ENCODE measurements at regions not wholly inside any gene's neighbourhood (a gene's known extent, or its start where the extent isn't known, plus 50 kb on each side); places are given as distances from the start of the nearest gene placed in this dataset.

DNA sequence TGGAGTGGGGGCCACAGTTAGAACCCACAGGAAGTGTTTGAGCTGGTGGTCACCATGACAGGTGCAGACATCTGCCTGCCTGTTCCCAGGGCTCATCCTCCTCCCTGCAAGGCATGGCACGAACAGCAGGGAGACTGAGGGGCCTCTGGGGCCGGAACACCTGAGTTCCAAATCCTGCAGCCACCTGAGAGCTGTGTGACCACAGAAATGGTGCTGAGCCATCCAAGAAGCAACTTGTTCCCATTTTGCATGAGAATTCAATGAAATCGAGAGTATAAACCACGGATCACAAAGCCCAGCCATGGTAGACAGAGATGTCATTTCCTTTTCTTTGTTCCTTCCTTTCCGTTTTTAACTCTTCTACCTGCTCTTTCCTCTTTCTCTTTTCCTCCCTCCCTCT is 268.6 kb downstream of the FOXA2 start:
- DNase-seq (ENCODE audit: low read depth in 2 of 2): no peak

DNA sequence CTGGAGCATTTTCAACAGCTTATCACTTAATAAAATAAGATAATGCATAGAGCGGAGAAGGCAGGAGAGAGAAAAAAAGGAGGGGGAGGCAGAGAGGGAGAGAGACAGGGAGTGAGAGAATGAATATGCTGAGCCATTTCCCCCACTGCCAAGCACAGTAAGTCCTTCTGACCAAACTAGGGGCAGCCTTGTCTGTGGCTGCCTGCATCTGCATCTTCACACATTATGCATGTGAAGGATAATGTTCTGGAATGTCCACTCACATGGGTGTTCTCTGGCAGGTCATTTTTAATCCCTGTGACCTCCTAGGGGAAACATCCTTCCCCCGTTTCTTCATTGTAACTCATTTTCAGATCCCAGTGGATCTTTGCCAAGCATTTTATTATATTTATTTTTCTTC is 269.3 kb downstream of the FOXA2 start:
- no peak for DNase-seq (ENCODE audit: low read depth in 2 of 2)

DNA sequence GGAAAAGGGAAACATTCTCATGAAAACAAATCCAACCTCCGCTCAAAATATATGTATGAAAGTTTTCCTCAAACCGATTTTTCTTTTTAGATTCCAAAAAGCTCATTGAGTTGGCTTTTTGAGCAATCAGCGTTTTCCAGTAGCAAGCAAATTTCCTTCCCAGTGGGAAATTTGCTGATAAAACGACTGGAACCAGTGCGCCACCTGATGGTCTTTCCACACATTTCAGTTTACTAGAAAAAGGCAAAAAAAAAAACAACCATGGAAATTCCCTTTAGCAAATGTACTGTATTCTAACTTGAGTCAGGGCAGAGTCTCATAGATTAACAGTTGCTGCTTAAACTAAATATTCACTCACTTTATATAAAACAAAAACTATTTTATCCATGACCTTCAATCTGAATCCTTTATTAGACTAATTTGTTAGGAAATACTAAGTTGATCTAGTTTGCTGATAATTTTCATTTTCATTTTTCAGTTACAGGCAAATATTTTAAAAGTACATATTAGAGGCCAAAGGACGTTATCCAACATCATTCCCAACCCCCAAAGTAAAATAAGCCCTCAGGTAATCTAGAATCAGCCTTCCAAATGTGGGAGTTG is 271.5 kb downstream of the FOXA2 start:
- no peak for DNase-seq (ENCODE audit: low read depth in 2 of 2)

DNA sequence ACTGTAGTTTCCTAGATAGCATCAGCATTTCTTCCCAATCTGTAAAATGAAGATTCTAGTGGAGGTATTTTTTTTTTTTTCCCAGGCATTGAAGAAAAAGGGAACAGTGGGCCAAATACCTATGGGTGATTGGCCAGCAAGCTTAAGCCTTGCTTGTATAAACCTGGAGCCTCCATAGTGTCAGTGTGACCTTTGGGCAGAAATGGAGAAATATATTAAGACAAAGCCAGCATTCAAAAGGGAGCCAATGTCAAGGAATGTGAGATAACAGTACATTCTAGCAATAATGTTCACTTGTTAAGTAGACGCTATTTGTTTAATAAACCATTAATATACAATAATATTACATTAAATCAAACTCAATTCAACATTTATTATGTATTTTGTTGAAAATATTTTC is 275.4 kb downstream of the FOXA2 start:
- DNase-seq (ENCODE audit: low read depth in 2 of 2): no peak

DNA sequence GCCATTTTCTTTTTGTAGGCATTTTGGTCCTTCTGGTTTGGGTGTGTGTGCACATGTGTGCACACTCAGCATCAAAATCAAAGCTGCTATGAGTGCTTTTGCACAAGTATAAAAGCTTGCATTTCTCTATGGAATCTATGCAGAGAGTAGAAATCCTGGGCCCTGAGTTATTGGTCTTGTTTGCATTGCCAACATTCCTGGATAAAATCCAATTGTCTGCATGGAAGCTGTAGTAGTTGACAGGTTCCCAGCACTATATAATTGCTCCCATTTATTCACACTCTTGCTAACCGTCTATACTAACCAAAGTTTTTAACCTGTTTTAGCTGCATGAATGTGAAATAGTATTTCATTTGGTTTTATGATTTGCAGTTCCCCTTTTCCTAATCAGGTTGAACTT is 277.0 kb downstream of the FOXA2 start:
- no peak for DNase-seq (ENCODE audit: low read depth in 2 of 2)

DNA sequence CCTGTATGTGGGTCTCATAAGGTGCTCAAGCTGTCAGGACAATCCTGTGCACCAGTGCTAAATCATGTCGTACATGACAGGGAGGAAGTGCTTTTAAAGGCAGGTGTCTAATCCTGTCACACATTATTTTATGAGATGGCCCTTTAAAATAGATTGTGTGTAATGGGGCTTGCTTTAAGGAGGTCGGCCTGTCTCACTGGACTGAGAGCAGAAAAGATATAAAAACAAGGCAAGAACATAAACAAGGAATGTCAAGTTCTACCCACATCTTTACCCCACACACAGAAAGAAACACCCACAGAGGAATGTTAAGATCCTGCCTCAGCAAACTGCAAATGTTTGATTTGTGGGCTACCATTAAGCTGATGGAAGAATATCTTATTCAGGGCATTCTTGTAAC is 279.0 kb downstream of the FOXA2 start:
- DNase-seq (ENCODE audit: low read depth in 2 of 2): no peak

DNA sequence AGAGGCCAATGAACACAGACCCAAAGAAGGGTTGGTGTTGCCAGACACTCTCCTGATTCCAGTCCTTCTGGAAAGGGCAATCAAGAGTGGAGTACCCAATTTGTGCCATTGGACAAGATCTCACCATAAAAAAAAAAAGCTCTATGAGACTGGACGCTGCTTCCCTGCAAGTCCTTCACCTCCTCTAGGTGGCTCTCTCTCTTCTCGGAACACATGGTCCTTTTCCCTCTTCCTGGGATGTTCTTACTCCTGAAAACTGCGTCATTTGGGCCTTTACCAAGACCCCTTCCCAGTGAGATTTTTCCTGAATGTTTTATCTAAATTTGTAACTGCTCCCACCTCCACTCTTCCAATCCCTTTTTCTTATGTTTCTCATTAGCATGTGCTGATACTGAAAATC is 280.8 kb downstream of the FOXA2 start:
- DNase-seq (ENCODE audit: low read depth in 2 of 2): no peak

DNA sequence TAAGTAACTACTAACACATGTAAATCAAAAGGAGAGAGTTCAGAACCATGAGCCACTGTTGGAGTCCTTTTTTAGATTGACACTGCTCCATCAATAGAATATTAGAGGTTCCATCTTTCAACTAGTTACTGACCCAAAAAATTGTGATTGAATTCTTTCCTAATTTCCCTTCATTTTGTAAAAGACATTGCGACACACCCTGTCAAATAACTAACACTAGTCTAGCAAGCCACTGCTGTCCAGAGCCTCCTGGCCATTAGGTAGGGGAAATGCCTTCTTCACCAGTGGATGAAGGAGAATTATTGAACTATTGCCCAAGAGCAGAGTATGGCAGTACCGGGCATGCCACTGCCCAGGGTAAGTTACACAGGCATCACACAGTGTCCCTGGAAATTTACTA is 282.3 kb downstream of the FOXA2 start:
- no peak for DNase-seq (ENCODE audit: low read depth in 2 of 2)

DNA sequence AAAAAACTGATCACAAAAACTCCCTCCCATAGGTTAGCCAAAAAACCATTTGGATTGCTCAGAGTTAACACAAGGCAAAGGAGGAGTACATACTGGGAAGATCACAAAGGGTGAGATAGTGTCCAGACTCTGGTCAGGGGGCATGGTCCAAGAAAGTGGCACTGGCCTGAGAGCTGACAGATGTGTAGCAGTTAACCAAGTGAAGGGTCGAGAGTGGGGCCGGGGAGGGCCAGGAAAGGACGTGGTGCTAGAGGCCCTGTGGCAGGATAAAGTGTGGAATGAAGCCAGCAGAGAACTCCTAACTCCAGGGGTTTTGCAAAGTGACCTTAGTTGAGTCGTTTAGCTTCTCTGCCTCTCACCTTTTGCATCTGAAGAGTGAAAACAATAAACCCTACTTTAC is 290.5 kb downstream of the FOXA2 start:
- no peak for DNase-seq (ENCODE audit: low read depth in 2 of 2)

DNA sequence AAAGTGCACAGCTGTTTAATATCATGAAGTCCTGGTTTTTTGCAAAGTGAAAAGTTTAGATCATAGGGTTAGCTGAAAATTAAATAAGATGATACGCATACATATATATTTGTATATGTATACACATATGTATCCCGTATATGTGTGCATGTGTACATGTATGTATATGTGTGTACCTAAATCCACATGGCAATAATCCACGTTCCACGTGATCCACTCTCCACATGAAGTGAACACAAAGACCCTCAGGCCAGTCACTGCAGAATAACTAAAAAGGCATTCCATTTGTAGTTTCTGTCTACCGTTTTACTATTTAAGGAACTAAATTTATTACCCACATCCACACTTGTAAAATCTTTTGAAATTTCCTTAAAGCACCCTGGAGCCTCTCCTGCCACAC is 294.9 kb downstream of the FOXA2 start:
- DNase-seq (ENCODE audit: low read depth in 2 of 2): no peak

DNA sequence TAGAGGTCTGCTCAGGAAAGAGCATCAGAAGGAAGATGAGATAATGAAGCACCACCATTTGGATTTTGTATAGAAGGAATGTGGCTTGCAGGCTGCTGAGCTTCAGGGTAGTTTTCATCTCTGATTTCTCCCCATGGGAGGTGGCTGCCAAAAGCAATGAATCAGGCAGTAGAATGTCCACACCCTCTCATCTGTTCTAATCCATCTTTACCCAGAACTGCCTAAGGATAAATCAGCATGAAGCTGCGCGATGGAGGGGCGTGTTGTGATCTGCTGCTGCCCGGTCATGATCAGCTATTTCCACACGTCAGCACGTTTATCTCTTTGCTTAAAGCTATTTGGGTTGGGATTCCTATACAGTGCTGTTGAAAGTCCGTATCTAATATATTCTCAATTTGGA is 295.4 kb downstream of the FOXA2 start:
- no peak for DNase-seq (ENCODE audit: low read depth in 2 of 2)

DNA sequence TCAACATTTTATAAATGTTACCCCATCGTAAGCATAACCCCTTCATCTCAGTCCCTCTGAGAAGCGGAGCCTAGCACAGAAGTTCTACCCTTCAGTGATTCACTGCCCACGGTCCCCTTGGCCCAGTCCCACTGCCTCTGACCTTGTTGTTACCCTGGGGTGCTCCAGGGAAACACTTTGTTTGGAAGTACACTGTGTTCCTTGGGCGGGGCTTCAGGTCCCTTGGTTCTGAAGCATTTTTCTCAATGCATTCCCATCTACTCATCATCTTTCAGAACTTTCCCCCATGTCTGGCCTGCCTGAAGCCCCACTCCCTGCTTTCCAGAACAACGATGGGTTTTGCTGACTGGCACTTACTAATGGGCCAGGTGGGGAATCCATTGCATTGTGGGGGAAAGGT is 296.2 kb downstream of the FOXA2 start:
- DNase-seq (ENCODE audit: low read depth in 2 of 2): no peak

DNA sequence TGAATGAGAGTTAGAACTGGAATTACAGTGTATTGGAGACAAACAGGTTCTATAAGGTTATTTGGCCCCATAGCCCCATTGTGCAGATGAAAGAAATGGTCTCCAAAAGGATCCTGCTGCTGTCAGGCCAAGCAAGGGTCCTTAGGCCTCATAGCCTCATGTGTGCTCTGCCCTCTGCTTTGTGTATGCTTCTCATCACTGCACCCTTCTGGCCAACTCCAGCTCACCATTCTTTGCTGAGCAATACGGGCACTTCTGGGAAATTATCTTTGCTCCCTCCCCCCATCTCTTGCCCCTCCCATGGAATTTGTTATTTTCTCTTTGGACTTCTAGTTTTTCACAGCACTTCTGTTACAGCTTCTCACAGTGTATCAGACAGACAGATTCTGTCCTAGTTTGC is 298.8 kb downstream of the FOXA2 start:
- no peak for DNase-seq (ENCODE audit: low read depth in 2 of 2)

DNA sequence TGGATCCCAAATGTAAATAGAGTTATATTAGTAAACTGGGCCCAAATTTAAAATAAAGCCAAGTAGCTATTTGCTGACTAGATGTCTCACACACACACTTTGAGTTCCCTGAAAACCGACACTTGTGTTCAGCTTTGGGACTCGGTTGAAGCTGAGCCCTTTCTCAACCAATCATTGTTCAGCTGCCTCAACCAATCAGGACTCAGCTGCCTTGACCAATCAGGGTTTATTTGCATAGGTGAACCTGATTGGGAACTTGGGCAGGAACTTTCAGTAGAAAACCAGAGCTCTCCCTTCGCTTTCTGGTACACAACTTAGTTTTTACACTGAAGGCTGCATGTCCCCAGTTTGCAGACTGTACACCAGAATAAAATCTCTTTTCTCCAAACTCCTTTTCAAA is 301.7 kb downstream of the FOXA2 start:
- DNase-seq (ENCODE audit: low read depth in 2 of 2): no peak

DNA sequence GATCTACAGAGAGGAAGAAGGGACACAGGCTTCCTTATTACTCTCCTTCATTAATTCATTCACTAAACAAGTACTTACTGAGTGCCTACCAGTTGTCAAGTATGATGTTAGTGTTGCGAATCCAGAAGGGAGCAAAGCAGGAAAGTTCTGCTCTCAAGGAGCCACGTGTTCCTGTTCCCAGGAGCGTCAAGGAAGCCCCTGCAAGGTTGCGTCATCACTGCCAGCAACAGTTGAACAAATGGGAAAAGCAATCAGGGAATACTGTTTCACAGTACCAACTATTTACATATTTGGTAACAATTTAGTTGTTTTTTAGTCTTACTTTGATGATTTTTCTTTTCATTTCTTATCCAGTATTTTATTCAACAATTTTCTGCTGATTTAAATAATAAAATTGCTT is 310.0 kb downstream of the FOXA2 start:
- DNase-seq (ENCODE audit: low read depth in 2 of 2): no peak

DNA sequence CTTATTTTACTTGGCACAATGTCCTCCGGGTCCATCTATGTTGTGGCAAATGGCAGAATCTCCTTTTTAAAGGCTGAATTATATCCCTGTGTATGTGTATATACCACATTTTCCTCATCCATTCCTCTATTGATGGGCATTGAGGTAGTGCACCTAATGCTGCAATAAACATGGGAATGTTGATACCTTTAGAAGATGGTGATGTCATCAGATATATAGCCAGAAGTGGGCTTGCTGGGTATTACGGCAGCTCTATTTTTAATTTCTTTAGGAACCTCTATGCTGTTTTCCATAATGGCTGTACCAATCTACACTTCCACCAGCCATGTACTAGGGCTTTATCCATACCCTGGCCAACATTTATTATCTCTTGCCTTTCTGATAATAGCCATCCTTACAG is 315.7 kb downstream of the FOXA2 start:
- DNase-seq (ENCODE audit: low read depth in 2 of 2): no peak

DNA sequence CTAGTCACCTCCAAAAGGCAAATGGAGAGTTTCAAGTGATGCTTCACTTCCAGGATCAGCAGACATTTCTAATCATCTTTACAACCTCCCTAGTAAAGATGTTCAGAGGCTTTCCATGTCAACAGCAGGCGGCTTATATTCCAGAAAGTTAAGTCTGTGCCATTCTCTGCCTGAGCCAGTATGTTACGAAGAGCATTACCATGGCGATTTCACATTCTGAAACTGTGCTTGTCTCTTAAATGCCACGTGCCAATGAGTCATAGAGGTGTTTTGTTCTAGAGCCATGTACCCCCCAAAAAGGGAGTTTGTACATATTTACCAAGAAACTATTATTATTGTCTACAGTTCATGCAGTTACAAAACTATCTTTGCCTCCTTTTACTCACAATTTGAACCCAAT is 319.5 kb downstream of the FOXA2 start:
- no peak for DNase-seq (ENCODE audit: low read depth in 2 of 2)

DNA sequence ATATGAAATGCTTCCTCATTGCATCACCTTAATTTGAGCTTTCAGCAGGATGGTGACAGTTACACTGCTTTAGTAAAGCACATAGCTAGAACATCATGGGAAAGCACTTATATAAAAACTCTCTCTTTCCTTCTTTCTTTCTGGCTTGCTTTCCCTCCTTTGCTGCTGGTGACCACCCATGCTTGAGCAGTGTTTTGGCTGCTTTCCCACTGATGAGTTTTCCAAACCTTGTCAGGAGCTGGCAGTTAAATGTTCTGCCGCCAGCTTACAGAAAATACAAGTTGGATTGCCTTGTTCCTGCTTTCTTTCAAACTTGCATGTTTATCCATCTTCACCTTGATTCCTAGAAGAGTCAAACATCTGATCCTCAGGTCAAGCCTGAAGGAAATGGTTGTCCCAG is 323.9 kb downstream of the FOXA2 start:
- no peak for DNase-seq (ENCODE audit: low read depth in 2 of 2)

DNA sequence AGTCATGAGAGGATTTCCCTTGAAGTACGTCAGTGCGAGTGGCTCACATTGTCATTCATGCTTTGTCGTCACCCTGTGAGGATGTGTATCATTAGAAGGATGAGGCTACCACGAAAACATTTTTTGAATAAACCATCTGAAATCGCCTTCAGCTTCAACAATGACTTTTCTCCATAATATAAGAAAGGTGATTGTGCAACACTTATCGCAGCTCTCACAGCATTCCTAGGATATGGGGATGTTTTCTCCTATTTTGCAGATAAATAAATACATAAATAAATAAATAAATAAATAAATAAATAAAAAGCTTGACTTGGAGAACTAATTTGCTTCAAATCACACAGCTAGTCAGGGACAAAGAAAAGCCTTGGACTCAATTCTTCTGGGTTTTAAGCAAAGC is 326.5 kb downstream of the FOXA2 start:
- DNase-seq (ENCODE audit: low read depth in 2 of 2): no peak

DNA sequence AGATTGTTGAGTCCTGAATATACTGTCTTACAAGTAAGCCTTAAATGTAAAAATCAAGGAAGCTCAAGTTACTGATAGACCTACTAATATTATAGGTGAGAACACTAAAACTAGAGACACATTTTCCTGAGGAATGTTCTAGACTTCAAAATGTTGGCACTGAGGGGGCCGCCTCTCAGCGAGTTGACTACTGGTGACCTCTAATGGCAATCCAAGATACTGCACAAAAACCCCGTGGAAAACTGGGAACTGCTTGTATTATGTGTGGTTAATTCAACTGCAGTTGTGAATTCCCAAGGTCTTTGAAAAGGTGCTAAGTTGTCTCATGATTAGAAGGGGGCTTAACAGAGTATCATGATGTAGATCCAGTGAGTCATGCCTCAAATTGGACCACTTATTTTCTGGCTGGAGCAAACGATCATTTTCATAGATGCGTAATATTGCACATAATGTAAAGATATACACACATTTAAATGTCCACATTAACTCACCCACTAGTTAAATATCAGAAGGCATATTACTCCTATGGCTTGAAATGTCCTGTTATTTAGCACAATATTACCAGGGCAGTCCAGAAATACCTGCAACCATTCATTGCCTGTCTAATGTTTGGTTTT is 336.2 kb downstream of the FOXA2 start:
- DNase-seq (ENCODE audit: low read depth in 2 of 2): no peak

DNA sequence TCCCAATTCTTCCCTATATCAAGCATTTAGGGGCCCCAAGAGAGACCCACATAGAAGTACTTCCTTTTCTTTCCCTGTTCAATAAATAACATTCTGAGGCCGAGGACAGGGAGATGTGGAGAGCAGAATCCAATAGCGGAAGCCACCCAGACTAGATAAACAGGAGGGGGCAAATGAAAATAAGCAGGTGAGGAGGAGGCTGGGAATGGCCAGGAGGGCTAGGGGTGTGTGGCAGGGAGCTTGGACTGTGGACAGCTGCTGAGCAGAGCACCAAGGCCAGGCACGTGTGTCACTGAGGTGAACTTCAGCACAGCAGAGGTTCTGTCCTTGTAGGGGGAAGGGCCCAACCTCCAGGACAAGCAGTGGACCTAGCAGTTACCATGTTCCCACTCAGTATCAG is 339.2 kb downstream of the FOXA2 start:
- no peak for DNase-seq (ENCODE audit: low read depth in 2 of 2)

DNA sequence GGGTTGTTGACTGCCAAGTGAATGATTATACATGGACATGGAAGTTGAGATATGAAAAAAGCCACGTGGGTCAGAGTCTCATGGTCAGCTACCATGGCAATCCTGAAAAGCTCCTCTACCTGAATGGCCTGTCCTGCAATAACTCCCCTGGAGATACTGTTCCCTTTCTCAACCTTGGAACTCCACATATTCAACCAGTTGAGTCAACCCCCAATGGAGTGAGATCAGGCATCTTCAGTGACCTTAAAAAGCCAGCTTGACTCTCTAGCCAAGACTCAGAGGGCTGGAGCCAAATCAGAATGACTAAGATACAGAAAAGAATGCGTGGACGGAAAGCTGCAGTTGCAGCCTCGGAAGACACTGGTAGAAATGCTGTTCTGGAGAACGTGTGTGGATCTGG is 341.3 kb downstream of the FOXA2 start:
- no peak for DNase-seq (ENCODE audit: low read depth in 2 of 2)

DNA sequence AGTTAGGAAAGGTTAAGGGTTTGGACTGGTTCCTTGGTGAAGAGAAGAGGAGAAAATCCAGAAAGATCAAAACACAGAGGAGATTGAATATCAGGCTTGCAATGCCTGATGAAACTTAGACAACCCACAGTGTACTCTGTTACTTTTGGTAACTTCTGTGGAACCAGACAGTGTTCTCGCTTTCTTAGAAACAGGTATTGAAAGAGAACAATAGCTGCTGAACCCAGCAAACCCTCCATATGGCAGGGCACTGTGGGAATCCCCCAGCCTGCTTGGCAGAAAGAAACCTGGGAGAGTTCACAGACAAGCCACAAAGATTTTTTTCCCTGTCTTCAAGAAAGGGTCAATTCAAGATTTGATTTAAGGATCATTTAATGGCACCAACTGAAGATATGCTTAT is 342.8 kb downstream of the FOXA2 start:
- DNase-seq (ENCODE audit: low read depth in 2 of 2): no peak

DNA sequence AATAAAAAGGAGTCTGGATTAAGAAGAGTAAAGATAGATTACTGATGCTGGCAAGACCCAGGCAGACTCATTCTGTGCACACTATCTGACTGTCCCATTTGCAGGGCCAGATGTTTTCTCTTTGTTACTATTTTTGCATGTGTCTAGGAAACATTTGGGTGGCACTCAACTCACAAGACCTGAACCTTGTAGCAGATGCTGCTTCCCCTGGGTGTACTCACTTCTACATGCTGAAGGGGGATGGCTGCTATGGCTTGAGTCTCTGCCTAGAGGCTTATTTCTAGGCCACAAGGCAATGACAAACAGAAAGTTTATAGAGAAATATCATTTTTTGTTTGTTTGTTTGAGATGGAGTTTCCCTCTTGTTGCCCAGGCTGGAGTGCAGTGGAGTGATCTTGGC is 351.4 kb downstream of the FOXA2 start:
- no peak for DNase-seq (ENCODE audit: low read depth in 2 of 2)

Measured in stimulated activated CD4-positive, alpha-beta T cell treated with anti-CD3 and anti-CD28 coated beads, Interleukin-12 subunit alpha, Interleukin-12 subunit beta, amount 100 ng/mL, for 24 hours (primary cell).